Psoas muscle (tissue), 7 donors: ENCODE measurements at regions not wholly inside any gene's neighbourhood (a gene's known extent, or its start where the extent isn't known, plus 50 kb on each side); places are given as distances from the start of the nearest gene placed in this dataset.
A peak's percentile ranks its signal among the peaks of the same experiment; 100 is the strongest.

Experiments
- ATAC-seq, 4 donors: fragments of 200-7000 bp; cut with Tn5 transposase; one replicate each; pipeline ENCODE4 v1.9.1; 2020; ENCODE audit warnings: moderate library complexity in 3 of 4, mild to moderate bottlenecking in 2 of 4
- DNase-seq, 2 donors: peaks; one replicate each; pipeline ENCODE4 v3.0.0-alpha.2; 2020
- H3K27ac ChIP-seq: fragments of 200-600 bp; one replicate; pipeline ENCODE4 v1.8.0; 2022
- H3K27me3 ChIP-seq, 3 donors: fragments of 200-600 bp in 1 of 3; one replicate each; pipeline versions ENCODE4 v1.6.1 to v1.8.0; 2013 to 2022; ENCODE audit warnings: low read length in 2 of 3, mild to moderate bottlenecking in 2 of 3, moderate library complexity in 1 of 3; ENCODE audit not compliant: insufficient read depth in 3 of 3
- H3K36me3 ChIP-seq, 2 donors: fragments of 200-600 bp in 1 of 2; one replicate each; pipeline versions ENCODE4 v1.6.1 to v1.8.0; 2013 to 2022; ENCODE audit warnings: low read depth in 1 of 2, mild to moderate bottlenecking in 1 of 2, moderate library complexity in 1 of 2; ENCODE audit not compliant: insufficient read depth in 1 of 2
- H3K4me1 ChIP-seq: fragments of 200-600 bp; one replicate; pipeline ENCODE4 v1.8.0; 2022
- H3K4me3 ChIP-seq: fragments of 200-600 bp; one replicate; pipeline ENCODE4 v1.8.0; 2022; ENCODE audit warnings: mild to moderate bottlenecking
- H3K9me3 ChIP-seq: fragments of 200-600 bp; one replicate; pipeline ENCODE4 v1.8.0; 2022
- CTCF ChIP-seq: fragments of 200-600 bp; IDR thresholded peaks from one replicate; pipeline ENCODE4 v1.8.0; 2022; ENCODE audit warnings: antibody characterized with exemption
- WGBS, 3 donors: extraction: QIAGEN DNeasy Blood & Tissue Kit; methylation state at CpG; one replicate each; pipeline versions ENCODE4 v1.1.6 to v1.1.7; 2013; 5-methylcytosine and 5-hydroxymethylcytosine counted together
- intact Hi-C, 2 donors: fragments of 100-400 bp; cut with DNase I; formaldehyde crosslinking; loops; one replicate each; pipeline versions ENCODE4 v1.11.0 to v1.14.2; 2022
- donor health status: healthy with polysubstance abuse.
- donor health status: DM: no; HTN: no; CAD: no; lungs with moderate emphysema.
- donor health status: Bipolar disorder and iron deficiency.
- donor health status: healthy.
- donor health status: DM: yes; HTN: yes; CAD: no.
- donor health status: DM: no; HTN: no; CAD: no.
- donor health status: DM: yes; HTN: yes; CAD: no.

GRCh38 chr10:130747946-130748345, 563.6 kb downstream of the TCERG1L start:
- TF ChIP-seq CTCF = no peak
- Histone ChIP-seq H3K27me3 (peaks cover 0 to 2% (median 0%) of the 10 kb centered on the region in 3 donors), H3K4me3 (no peak overlapping the region), H3K4me1 (no peaks in the 10 kb centered on the region), H3K27ac (no peak overlapping the region), H3K36me3 (no peaks in the 10 kb centered on the region), H3K9me3 (no peaks in the 10 kb centered on the region)
- 90 to 93% (median 92%) methylated on average over 13 of the region's 13 CpGs for WGBS, 3 donors
- no peak for ATAC-seq
- peak in 1 of 2 donors; percentile 19 for DNase-seq
- intact Hi-C loops = no loop called here

- H3K9me3 ChIP-seq = no peaks in the 10 kb centered on the region
- H3K27me3 ChIP-seq = peaks cover 0 to 2% (median 0%) of the 10 kb centered on the region in 3 donors
- DNase-seq = peak in 1 of 2 donors; percentile 12
- no peaks in the 10 kb centered on the region for H3K4me1 ChIP-seq
- no peak overlapping the region for H3K4me3 ChIP-seq
- no peak for ATAC-seq
- WGBS, 3 donors = 64 to 71% (median 70%) methylated on average over 14 of the region's 14 CpGs
- no peaks in the 10 kb centered on the region for H3K36me3 ChIP-seq
- intact Hi-C loops = no loop called here
- no peak for TF ChIP-seq CTCF
- no peak overlapping the region for H3K27ac ChIP-seq
Observed at GRCh38 chr10:130748409-130749057, 563.0 kb downstream of the TCERG1L start.

GRCh38 chr10:130749911-130750310, 561.6 kb downstream of the TCERG1L start:
- intact Hi-C loops = no loop called here
- Histone ChIP-seq H3K27ac (no peak overlapping the region), H3K36me3 (no peaks in the 10 kb centered on the region), H3K9me3 (peaks cover 2% of the 10 kb centered on the region), H3K4me1 (no peaks in the 10 kb centered on the region), H3K4me3 (no peak overlapping the region), H3K27me3 (peaks cover 0 to 2% (median 0%) of the 10 kb centered on the region in 3 donors)
- TF ChIP-seq CTCF = no peak
- 0 to 48% (median 38%) methylated on average over 2 of the region's 2 CpGs for WGBS, 3 donors
- no peak for ATAC-seq
- no peak for DNase-seq

- TF ChIP-seq CTCF = no peak
- H3K4me1 ChIP-seq = no peaks in the 10 kb centered on the region
- H3K9me3 ChIP-seq = peaks cover 5% of the 10 kb centered on the region
- peaks cover 0 to 2% (median 0%) of the 10 kb centered on the region in 3 donors for H3K27me3 ChIP-seq
- WGBS, 3 donors = 29 to 52% (median 33%) methylated on average over 2 of the region's 2 CpGs
- no peak overlapping the region for H3K4me3 ChIP-seq
- intact Hi-C loops = no loop called here
- H3K27ac ChIP-seq = no peak overlapping the region
- no peaks in the 10 kb centered on the region for H3K36me3 ChIP-seq
- peak in 1 of 2 donors; percentile 14 for DNase-seq
- no peak for ATAC-seq
Observed at GRCh38 chr10:130750441-130750840, 561.1 kb downstream of the TCERG1L start.
